H1 (cell line): ENCODE measurements at regions not wholly inside any gene's neighbourhood (a gene's known extent, or its start where the extent isn't known, plus 50 kb on each side); places are given as distances from the start of the nearest gene placed in this dataset.

Experiments used
- CTCF ChIP-seq, 3 experiments: IDR thresholded peaks; 1 replicate in 2 of 3; 2 replicates in 1 of 3; pipeline versions ENCODE4 v1.5.1 to v1.6.1; 2011; ENCODE audit warnings: low read length in 3 of 3, mild to moderate bottlenecking in 3 of 3, inconsistent platforms in 2 of 3, low read depth in 1 of 3, moderate library complexity in 1 of 3; ENCODE audit not compliant: insufficient read depth in 1 of 3; ENCODE audit errors: control extremely low read depth in 1 of 3
- POLR2A ChIP-seq, 2 experiments: IDR thresholded peaks; 1 replicate in 1 of 2; 2 replicates in 1 of 2; pipeline ENCODE4 v1.6.1; 2011; ENCODE audit warnings: low read depth in 2 of 2, low read length in 2 of 2, mild to moderate bottlenecking in 2 of 2; ENCODE audit errors: control extremely low read depth in 1 of 2
- SP1 ChIP-seq: IDR thresholded peaks from 2 replicates; pipeline ENCODE4 v1.6.1; 2011; ENCODE audit warnings: low read depth, low read length

- TF ChIP-seq CTCF (IDR thresholded peaks at IDR 0.05; ENCODE audit: control extremely low read depth in 1 of 3, insufficient read depth in 1 of 3, low read depth in 1 of 3, low read length in 3 of 3) (no peak), POLR2A (IDR thresholded peaks at IDR 0.05; ENCODE audit: control extremely low read depth in 1 of 2, low read depth in 2 of 2, low read length in 2 of 2) (no peak), SP1 (no peak)
Observed at GRCh38 chr2:7667260-7667757, 750.1 kb downstream of the RNF144A start.
